DMS 273 (cell line): ENCODE measurements at regions not wholly inside any gene's neighbourhood (a gene's known extent, or its start where the extent isn't known, plus 50 kb on each side); places are given as distances from the start of the nearest gene placed in this dataset.

Experiments
- DNase-seq: peaks from one replicate; lab custom pipeline; 2025; ENCODE audit not compliant: unreplicated experiment; lab: John Stamatoyannopoulos, UW

DNA sequence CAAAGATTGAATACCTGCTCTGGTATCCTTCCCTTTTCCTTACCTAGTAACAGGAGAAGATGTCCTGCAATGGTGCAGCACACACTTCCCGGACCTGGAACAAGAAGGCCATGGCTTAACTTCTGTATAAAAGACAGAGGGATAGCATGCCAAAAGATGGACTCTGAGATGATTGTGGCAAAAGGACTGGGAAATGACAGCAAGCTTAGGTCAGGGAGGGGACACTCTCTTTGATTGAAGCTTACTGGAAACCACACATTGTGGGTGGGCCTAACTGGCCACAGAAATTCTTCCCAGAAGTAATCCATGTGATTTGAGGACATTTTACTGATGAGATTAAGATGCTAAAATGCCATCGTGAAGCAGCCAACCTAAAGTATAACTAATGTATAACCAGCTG is 71.0 kb upstream of the OTUD4 start:
- no peak for DNase-seq

DNA sequence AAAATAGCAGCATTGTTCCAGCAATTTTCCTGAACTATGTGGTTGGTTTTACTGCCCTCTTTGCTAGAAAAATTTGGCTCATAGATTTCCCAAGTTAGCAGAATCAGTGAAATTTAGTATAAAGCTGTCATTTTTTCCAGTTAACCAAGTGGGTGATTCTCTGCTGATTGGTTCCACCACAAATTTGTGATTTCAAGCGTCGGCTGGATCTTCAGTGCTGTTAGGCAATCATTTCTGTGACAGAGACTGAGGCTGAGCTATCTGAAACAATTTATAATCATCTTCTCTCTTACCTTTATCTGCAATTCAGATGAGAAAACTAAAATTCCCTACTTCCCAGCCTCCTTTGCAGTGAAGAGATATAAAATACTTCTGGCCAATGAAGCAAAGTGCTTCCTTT is 68.6 kb upstream of the OTUD4 start:
- DNase-seq, result no peak

DNA sequence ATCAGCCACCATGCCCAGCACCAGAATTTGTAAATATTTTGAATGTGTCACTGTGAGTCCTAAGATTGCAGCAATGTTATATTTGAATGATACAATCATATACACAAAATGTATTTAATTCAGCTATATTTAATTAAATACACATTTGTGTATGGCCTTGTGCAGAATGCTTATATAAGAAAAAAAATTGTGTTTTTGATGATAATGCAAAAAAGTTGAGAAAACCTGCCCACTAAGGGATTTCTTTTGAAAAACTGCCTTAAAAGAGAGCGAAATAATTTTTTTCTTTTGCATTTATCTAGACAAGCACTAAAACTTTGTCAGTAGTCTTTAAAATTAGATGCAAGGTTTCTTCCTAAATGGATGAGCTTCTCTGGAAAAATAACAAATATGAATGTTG is 68.1 kb upstream of the OTUD4 start:
- DNase-seq, result no peak

DNA sequence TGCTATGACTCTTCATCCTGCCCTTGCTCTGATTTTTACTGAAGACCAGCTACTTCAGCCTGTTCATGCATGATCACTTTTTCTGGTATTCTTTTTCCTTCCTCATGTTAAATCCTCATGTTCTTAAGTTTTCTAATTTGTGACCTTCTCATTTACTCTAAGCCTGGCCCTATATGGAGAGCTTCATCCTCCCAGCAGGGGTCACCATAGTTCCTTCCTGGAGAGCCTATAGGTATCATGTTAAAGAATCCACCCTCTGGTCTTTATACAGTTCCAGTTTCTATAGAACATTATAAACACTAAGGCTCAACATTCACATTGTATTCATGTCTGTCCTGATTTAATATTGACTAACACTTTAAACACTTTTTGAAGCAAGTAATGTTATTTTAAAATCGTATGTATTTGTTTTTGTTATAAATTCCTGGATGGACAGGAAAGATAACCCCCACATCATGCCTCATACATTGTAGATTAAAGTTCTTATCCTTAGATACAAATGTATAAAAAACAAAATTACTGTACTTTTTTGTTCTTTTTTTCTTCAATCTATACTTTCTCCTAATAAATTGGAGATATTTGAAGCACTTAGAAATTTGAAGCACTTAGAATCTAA is 53.8 kb upstream of the OTUD4 start:
- peak; percentile 77 for DNase-seq

DNA sequence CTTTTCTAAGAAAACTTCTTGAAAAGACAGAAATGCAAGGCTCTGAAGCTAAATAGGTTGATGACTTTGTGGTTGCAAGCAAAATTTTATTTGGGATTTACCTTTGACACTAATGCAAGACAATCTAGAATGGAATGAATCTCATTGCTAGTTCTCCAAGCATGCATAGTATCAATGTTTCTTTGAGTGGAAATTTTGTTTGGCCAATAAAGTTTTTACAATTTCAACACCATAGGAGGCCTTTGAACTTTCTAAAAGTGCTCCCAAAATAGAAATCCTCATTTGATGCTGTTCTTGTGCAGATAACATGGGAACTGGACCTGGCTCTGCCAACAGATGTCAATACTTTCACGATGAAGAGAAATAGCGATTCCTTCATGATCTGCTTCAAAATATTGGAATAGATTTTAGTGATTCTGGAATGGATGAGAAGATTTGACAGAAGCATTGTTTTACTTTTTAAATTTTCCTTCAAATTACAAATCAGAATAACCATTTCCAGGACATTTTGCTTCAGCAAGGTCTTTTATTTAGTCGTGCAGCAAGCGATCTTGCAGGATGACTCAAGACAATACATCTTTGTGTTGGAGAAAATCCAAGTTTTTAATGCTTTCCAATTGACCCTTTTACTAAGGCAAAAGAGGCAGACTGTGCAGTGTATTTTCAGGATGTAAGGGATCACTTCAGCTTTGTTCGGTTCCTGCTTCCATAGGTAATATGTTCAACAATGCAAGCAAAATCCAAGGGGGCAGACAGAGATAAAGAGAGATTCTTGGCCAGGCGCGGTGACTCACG is 51.7 kb upstream of the OTUD4 start:
- DNase-seq, result no peak

DNA sequence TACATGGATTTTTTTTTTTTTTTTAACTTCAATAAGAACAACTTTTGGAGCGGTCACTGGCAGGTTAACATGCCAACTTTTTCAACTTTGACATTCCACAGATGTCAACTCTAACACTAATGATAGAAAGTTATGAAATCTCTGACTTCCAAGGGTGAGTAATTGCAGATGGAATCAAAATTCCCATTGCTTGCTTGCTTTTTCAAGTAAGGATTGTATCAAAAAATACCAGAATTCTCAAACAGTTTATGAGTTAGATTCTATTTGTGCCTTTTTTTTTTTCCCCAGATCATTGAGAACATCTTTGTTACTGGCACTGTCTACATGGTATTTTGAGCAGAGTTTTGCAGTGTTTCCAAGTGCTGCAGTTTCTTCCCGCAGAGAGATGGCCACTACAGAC is 50.3 kb upstream of the OTUD4 start:
- no peak for DNase-seq
